Fibroblast of skin of abdomen (primary cell): ENCODE measurements at regions not wholly inside any gene's neighbourhood (a gene's known extent, or its start where the extent isn't known, plus 50 kb on each side); places are given as distances from the start of the nearest gene placed in this dataset.

ENCODE experiments used
- DNase-seq: peaks from one replicate; pipeline ENCODE4 v3.0.0-alpha.2; 2013

- no peak for DNase-seq
Observed at GRCh38 chr18:38307914-38308313, 742.3 kb upstream of the CELF4 start.

DNA sequence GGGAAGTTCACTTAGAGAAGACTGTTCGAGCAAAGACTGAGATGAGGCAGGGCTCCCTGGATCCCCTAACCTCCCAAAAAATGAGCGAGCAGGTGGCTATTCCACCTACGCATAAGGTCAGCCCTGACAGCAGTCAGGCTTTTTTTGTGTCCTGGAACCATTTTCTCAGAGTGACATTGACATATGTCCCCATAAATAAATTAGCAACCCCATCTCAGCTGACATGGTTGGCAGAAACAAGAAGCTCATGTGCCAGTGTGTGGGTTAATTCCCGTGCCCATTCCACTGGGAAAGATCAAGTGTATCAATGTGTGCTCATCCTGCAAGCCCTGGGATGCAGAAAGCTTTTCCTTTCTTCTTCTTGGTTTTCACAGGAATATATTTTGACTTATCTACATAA lies 740.4 kb upstream of the CELF4 start:
- DNase-seq, result no peak

- DNase-seq, result no peak
Observed at GRCh38 chr18:38301621-38302020, 736.0 kb upstream of the CELF4 start.

DNA sequence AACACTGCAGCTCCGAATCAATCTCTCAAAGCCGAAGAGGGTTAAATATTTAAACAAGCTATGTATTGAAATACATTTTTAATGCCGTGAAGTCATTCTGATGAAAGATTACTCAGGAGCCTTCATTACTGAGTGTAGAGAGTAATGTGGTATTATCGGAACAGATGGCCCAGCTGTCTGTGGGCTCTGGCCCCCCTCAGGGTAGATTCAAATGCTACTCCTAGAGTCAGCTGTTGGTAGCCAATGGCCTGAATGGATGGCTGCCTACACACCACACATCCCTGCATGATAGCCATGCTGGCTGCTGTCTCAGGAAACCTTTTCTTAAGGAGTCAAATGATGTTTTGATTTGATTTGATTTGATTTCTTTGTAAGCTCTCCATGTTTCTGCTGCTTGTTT lies 732.3 kb upstream of the CELF4 start:
- no peak for DNase-seq

- no peak for DNase-seq
Observed at GRCh38 chr18:38290229-38290628, 724.6 kb upstream of the CELF4 start.

GRCh38 chr18:38284972-38285371 lies 719.4 kb upstream of the CELF4 start:
- no peak for DNase-seq

- no peak for DNase-seq
Observed at GRCh38 chr18:38263066-38263465, 697.5 kb upstream of the CELF4 start.

DNA sequence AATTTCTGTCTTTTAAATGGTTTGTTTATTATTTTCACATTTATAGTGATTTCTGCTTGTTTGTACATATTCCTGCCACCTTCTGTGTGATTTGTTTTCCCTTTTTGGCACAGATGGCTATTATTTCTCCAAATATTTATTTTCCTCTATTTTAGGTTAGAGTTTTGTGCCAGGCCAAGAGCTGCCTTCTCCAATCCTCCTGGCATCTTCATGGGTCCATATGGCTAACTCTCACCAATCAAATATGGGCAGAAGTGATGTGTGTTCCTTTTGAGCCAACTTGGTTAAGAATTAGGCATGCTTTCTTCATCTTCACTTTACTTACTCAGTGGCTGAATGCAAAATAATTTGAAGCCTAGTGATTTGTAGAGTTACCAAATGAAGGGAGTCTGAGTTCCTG lies 697.1 kb upstream of the CELF4 start:
- DNase-seq, result no peak

DNA sequence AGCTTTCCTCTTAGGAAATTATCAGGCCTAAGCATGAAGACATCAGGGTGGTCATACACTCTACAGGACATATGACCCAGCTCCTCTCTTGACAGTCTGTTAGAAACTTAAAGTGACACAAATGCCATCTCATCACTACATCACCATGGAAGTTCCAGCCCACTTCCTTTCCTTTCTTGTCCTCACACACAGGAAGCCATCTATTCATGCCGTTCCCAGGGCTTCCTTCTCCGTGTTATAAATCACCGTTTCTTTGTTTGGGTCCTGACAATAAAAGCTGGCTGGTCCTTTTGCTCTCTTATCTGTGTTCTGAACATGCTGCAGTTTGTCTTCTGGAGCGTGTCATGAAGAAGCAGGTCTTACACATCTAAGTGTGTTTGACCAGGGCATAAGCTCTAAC lies 692.1 kb upstream of the CELF4 start:
- DNase-seq, result no peak

GRCh38 chr18:38256366-38256765 lies 690.8 kb upstream of the CELF4 start:
- DNase-seq, result no peak

- DNase-seq, result no peak
Observed at GRCh38 chr18:38250971-38251370, 685.4 kb upstream of the CELF4 start.

- DNase-seq, result no peak
Observed at GRCh38 chr18:38244480-38244879, 678.9 kb upstream of the CELF4 start.

DNA sequence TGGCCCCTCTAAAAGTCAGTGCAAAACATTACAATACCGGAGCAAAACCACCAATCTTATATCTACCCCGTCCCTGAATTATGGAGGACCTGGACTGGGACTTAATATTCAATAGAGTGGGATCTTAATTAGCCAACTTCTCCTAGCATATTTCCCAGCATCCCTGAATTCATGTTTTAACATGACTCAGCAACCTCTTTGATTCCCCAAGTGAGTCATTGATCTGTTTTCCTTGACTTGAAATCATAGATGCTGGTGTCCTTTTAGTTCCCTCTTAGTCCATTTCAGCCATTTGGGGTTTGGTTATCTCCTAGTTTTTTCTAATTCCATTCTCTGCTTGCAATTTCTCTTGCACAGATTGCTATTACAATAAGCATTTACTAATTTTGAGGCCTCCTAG lies 677.7 kb upstream of the CELF4 start:
- DNase-seq, result no peak

GRCh38 chr18:38241736-38242135 lies 676.1 kb upstream of the CELF4 start:
- peak; percentile 31 for DNase-seq

- DNase-seq, result no peak
Observed at GRCh38 chr18:38241216-38241615, 675.6 kb upstream of the CELF4 start.

DNA sequence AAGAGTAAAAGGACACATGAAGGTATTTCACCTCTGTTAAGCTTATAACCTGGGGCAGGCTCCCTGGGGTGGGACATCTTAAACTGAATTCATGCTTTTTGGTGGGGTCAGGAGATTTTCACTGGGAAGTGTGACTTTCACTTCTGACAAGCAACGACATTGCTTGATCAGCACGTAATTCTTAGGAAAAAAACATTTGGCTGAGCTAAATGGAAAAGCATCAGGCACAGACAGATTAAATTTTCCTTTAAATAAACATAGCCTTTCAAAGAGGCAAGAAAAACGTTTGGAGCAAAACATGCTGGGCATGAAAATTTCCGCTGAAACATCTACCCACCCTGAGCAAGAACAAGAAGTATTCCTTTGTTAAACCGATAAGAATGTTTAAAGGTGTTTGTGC lies 674.0 kb upstream of the CELF4 start:
- DNase-seq, result no peak

GRCh38 chr18:38237796-38238195 lies 672.2 kb upstream of the CELF4 start:
- no peak for DNase-seq

GRCh38 chr18:38221476-38222100 lies 656.0 kb upstream of the CELF4 start:
- DNase-seq, result no peak

DNA sequence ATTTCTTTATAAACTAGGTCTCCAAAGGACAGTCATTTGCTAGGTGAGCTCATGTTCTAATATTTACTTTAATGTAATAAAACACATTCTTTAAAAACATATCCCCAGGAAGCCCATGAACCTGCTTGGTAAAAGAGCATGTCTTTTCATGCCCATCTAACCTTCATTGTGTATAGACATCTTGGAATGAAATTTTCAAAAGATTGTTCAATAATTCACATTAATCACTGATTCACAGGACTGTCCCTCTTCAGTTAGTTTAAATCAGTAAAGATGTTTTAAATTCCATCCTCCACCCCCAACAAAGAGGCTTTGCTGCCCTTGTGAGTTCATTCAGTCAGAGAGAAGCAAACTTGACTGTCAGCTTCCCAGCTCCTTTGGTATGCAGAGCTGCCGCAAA lies 633.4 kb upstream of the CELF4 start:
- DNase-seq, result no peak

DNA sequence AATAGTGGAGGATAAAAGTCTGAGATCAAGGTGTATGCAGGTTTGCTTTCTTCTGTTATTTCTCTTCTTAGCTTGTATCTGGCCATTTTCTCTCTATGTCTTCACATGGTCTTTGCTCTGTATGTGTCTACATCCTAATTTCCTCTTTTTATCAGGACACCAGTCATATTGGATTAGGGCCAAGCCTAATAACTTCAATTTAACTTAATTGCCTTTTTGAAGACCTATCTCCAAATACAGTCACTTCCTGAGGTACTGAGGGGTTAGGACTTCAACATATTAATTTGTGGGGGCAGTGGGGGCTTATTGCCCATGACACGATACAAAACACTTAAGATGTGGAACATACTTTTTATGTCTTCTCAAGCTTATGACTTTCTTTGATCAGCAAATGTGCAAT lies 632.9 kb upstream of the CELF4 start:
- DNase-seq, result no peak

GRCh38 chr18:38186491-38186890 lies 620.9 kb upstream of the CELF4 start:
- no peak for DNase-seq

- DNase-seq, result no peak
Observed at GRCh38 chr18:38174594-38174993, 609.0 kb upstream of the CELF4 start.

- no peak for DNase-seq
Observed at GRCh38 chr18:38174173-38174572, 608.6 kb upstream of the CELF4 start.

DNA sequence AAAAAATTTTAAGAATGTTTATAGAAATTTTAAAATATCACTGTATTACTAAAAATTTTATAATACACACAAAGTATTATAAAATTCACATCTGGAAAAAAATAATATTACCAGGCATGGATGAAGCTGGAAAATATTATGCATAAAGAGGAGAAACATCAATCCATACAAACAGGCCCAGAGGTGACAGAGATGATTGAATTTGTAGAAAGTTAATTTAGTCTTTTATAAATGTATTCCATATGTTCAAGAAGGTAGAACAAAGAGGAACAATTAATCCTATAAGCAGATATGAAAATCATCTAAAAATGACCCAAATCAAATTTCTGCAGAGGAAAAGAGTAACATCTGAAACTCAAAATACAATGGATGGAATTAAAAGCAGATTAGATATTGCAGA lies 605.2 kb upstream of the CELF4 start:
- no peak for DNase-seq

- no peak for DNase-seq
Observed at GRCh38 chr18:38167623-38168022, 602.0 kb upstream of the CELF4 start.
